K562 (cell line): ENCODE measurements at regions not wholly inside any gene's neighbourhood (a gene's known extent, or its start where the extent isn't known, plus 50 kb on each side); places are given as distances from the start of the nearest gene placed in this dataset.

Experiments used
- ATAC-seq: fragments of 200-7000 bp; cut with Tn5 transposase; 3 replicates; pipeline ENCODE4 v1.9.1; 2020; ENCODE audit warnings: moderate library complexity
- BruUV-seq: library from RNA; stranded (reverse); fragments of 400-500 nt; replicated peaks from 2 replicates; lab custom pipeline; 2021; lab: Mats Ljungman, UMichigan
- CTCF ChIA-PET: fragments of 300-600 bp; formaldehyde crosslinking; extraction: SDS; loops from one replicate; lab custom pipeline; 2021; ENCODE audit warnings: low intra/inter-chr PET ratio; lab: Yijun Ruan, JAX
- POLR2A ChIA-PET: fragments of 300-600, 350-650 bp; sonication (Branson Sonifier 250); formaldehyde crosslinking; extraction: SDS; loops from one replicate; lab custom pipeline; 2021; ENCODE audit warnings: antibody characterized with exemption, inconsistent platforms; lab: Yijun Ruan, JAX
- DNase-seq, 4 experiments: peaks; one replicate each; pipeline versions ENCODE4 v3.0.0 to v3.0.0-alpha.2; 2011 to 2018; ENCODE audit warnings: low spot score in 3 of 4, mixed read lengths in 3 of 4; ENCODE audit errors: extremely low read depth in 1 of 4
- FAIRE-seq: peaks from 2 replicates; lab custom pipeline; 2011; peaks lifted over from hg19 to GRCh38; lab: Jason Lieb, UNC
- H2AFZ ChIP-seq: 2 replicates; pipeline ENCODE4 v1.6.0; 2011; ENCODE audit warnings: low read depth, low read length, control low read depth, inconsistent platforms
- H3K27ac ChIP-seq: fragments of 200-600 bp; 3 replicates; pipeline ENCODE4 v1.8.0; 2011; ENCODE audit warnings: low read depth, mild to moderate bottlenecking, control low read depth, inconsistent platforms, low read length, moderate library complexity, mixed read lengths; ENCODE audit errors: extremely low read depth
- H3K27me3 ChIP-seq, 2 experiments: fragments of 300-600 bp in 1 of 2; 2 replicates in 1 of 2; 3 replicates in 1 of 2; pipeline versions ENCODE4 v1.6.0 to v1.8.0; 2011; ENCODE audit warnings: inconsistent platforms in 2 of 2, low read length in 2 of 2, mild to moderate bottlenecking in 1 of 2, mixed read lengths in 1 of 2, moderate library complexity in 1 of 2; ENCODE audit not compliant: control insufficient read depth in 2 of 2, insufficient read depth in 2 of 2
- H3K36me3 ChIP-seq: fragments of 300-600 bp; 3 replicates; pipeline ENCODE4 v1.8.0; 2011; ENCODE audit warnings: mild to moderate bottlenecking, low read length, inconsistent platforms; ENCODE audit not compliant: control insufficient read depth, insufficient read depth
- H3K4me1 ChIP-seq, 2 experiments: fragments of 200-600 bp in 1 of 2; replicated peaks in 1 of 2; 2 replicates in 1 of 2; 3 replicates in 1 of 2; pipeline versions ENCODE4 v1.5.1 to v1.8.0; 2011; ENCODE audit warnings: inconsistent platforms in 2 of 2, low read length in 2 of 2, mild to moderate bottlenecking in 1 of 2, mixed read lengths in 1 of 2, moderate library complexity in 1 of 2; ENCODE audit not compliant: control insufficient read depth in 2 of 2, insufficient read depth in 2 of 2
- H3K4me2 ChIP-seq: 2 replicates; pipeline ENCODE4 v1.6.1; 2011; ENCODE audit warnings: low read length, control low read depth, inconsistent platforms, mixed read lengths; ENCODE audit not compliant: insufficient read depth
- H3K4me3 ChIP-seq: fragments of 200-600 bp; sonication (generic), shearing (Covaris generic); 2 replicates; pipeline ENCODE4 v1.5.1; 2016; ENCODE audit warnings: control low read depth, inconsistent platforms
- H3K79me2 ChIP-seq: fragments of 200-600 bp; 3 replicates; pipeline ENCODE4 v1.8.0; 2011; ENCODE audit warnings: low read length, inconsistent platforms; ENCODE audit not compliant: control insufficient read depth, insufficient read depth
- H3K9ac ChIP-seq, 2 experiments: 2 replicates each; pipeline versions ENCODE4 v1.6.0 to v1.6.1; 2011; ENCODE audit warnings: low read depth in 2 of 2, low read length in 2 of 2, control low read depth in 1 of 2, inconsistent platforms in 1 of 2, mild to moderate bottlenecking in 1 of 2, mixed read lengths in 1 of 2; ENCODE audit not compliant: insufficient read depth in 1 of 2
- H3K9me1 ChIP-seq: one replicate; pipeline ENCODE4 v1.6.0; 2011; ENCODE audit warnings: inconsistent platforms, mild to moderate bottlenecking, low read length, moderate library complexity; ENCODE audit not compliant: control insufficient read depth, insufficient read depth
- H3K9me3 ChIP-seq: replicated peaks from 2 replicates; pipeline ENCODE4 v1.5.1; 2011; ENCODE audit warnings: low read depth, low read length, inconsistent platforms; ENCODE audit not compliant: control insufficient read depth, insufficient read depth
- H4K20me1 ChIP-seq: replicated peaks from 2 replicates; pipeline ENCODE4 v1.6.1; 2011; ENCODE audit warnings: low read length, inconsistent platforms, mixed read lengths; ENCODE audit not compliant: control insufficient read depth, insufficient read depth
- CBX5 ChIP-seq: IDR thresholded peaks from 2 replicates; pipeline ENCODE4 v1.6.1; 2014; ENCODE audit warnings: low read depth, borderline replicate concordance
- CHCHD3 ChIP-seq: fragments of 250-450 bp; sonication (Bioruptor Pico); IDR thresholded peaks from 2 replicates; pipeline ENCODE4 v2.1.2; 2022; ENCODE audit warnings: mild to moderate bottlenecking
- LEF1 ChIP-seq: fragments of 450-650 bp; IDR thresholded peaks from 2 replicates; pipeline ENCODE4 v1.6.1; 2016; ENCODE audit warnings: mild to moderate bottlenecking
- PHF21A ChIP-seq: fragments of 450-650 bp; IDR thresholded peaks from 2 replicates; pipeline ENCODE4 v1.6.1; 2017; ENCODE audit warnings: low read depth, borderline replicate concordance
- PPARD ChIP-seq: fragments of 250-450 bp; sonication (Bioruptor Pico); IDR thresholded peaks from 2 replicates; pipeline ENCODE4 v1.8.0; 2022; ENCODE audit warnings: inconsistent platforms, mild to moderate bottlenecking, moderate library complexity
- ZKSCAN8 ChIP-seq: fragments of 200-800 bp; sonication (Bioruptor generic); IDR thresholded peaks from 2 replicates; pipeline ENCODE4 v1.6.1; 2016; ENCODE audit warnings: missing genetic modification characterization, missing compliant biosample characterization
- ZNF12 ChIP-seq: sonication (generic); formaldehyde crosslinking; IDR thresholded peaks from 2 replicates; pipeline ENCODE4 v1.4.0; 2020; ENCODE audit warnings: mild to moderate bottlenecking, missing genetic modification reagents
- WGBS: fragments of 100-300 bp; shearing (Covaris generic); methylation state at CpG from one replicate; pipeline ENCODE4 v1.1.6; 2016; ENCODE audit warnings: low coverage, mixed read lengths; ENCODE audit not compliant: insufficient coverage; ENCODE audit errors: missing lambda C conversion rate; 5-methylcytosine and 5-hydroxymethylcytosine counted together
- in situ Hi-C: fragments of 300-500 bp; cut with MboI; formaldehyde crosslinking; loops from 4 replicates; pipeline ENCODE4 v1.15.0; 2018; ENCODE audit warnings: inconsistent platforms, mixed read lengths
- intact Hi-C: fragments of 100-400 bp; cut with micrococcal nuclease; formaldehyde crosslinking; loops from 2 replicates; pipeline ENCODE4 v1.14.2; 2022
- TF ChIP-seq, protein P1 (sequence below), 2 experiments: fragments of 450-650 bp in 1 of 2; sonication (generic) in 1 of 2; formaldehyde crosslinking in 1 of 2; IDR thresholded peaks; 2 replicates each; pipeline versions ENCODE4 v1.7.1 to v1.9.0; 2016 to 2022; ENCODE audit warnings: inconsistent platforms in 1 of 2, mild to moderate bottlenecking in 1 of 2, missing genetic modification reagents in 1 of 2

DNA sequence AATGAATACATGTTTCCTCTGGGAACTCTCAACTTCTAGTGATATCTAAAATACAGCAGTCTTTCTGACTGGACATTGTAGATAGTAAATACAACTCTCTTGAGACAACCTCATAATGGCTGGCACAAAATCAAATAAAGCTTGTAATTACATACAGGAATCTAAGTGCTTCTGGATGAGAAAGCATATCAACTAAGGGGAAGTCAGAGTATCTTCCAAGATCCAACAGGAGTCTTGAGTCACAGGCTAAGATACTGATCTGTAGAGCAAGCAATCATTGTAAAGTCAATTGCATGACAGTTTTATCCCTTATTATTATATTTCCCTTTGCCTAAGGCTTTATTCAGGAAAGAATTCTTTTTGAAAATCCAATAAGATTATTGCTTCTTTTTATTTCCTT is 249.9 kb downstream of the LRRIQ3 start:
- FAIRE-seq (no peak), ATAC-seq (no peak), DNase-seq (no peak)
- intact Hi-C loops (no loop called here), in situ Hi-C loops (no loop called here)
- no peak overlapping the region for H3K9ac ChIP-seq
- no peak overlapping the region for H3K27ac ChIP-seq
- H4K20me1 ChIP-seq: no peaks in the 10 kb centered on the region
- H3K36me3 ChIP-seq: no peaks in the 10 kb centered on the region
- no peaks in the 10 kb centered on the region for H3K4me1 ChIP-seq
- no peaks in the 10 kb centered on the region for H3K79me2 ChIP-seq
- no TSS peak for BruUV-seq
- TF ChIP-seq LEF1 (no peak), PPARD (no peak), CHCHD3 (CRISPR knock-in tag) (no peak), PHF21A (no peak), ZNF12 (CRISPR knock-in tag) (no peak)
- H3K9me3 ChIP-seq: no peaks in the 10 kb centered on the region
- H3K4me3 ChIP-seq: no peak overlapping the region
- no peak overlapping the region for H2AFZ ChIP-seq
- POLR2A ChIA-PET: no interaction called here
- no peaks in the 10 kb centered on the region for H3K9me1 ChIP-seq
- CTCF ChIA-PET: no interaction called here
- no peak overlapping the region for H3K4me2 ChIP-seq
- H3K27me3 ChIP-seq: no peaks in the 10 kb centered on the region

DNA sequence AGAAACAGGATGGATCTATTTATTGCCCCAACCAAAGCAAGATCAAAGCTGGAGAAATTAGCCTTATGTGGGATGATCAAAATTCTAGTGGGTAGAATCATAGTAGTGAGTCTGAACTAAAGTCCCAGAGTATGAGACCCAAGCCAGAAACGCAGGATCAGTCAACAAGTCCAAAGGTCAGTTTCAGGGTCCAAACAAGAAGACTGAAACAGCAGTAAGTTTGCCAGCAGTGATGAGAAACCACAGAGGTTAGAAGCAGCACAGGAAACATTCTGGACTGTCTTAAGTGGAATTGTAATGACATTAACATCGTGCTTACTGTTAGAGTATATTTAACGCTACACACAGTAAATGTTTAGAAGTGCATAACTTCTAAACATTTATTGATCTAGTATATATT is 251.0 kb downstream of the LRRIQ3 start:
- Histone ChIP-seq H3K9me3 (no peaks in the 10 kb centered on the region), H3K4me2 (no peak overlapping the region), H3K9ac (no peak overlapping the region), H2AFZ (no peak overlapping the region), H4K20me1 (no peaks in the 10 kb centered on the region), H3K9me1 (no peaks in the 10 kb centered on the region), H3K27me3 (no peaks in the 10 kb centered on the region), H3K79me2 (no peaks in the 10 kb centered on the region), H3K4me1 (no peaks in the 10 kb centered on the region), H3K27ac (no peak overlapping the region), H3K4me3 (no peak overlapping the region), H3K36me3 (no peaks in the 10 kb centered on the region)
- ATAC-seq: no peak
- DNase-seq: no peak
- FAIRE-seq: no peak
- intact Hi-C loops (no loop called here), in situ Hi-C loops (no loop called here)
- BruUV-seq: no TSS peak
- WGBS: 0% methylated on average over 3 of the region's 3 CpGs
- POLR2A ChIA-PET: no interaction called here
- CTCF ChIA-PET: no interaction called here
- TF ChIP-seq ZKSCAN8 (CRISPR knock-in tag) (no peak), CBX5 (no peak)
- TF ChIP-seq, protein P1, sequence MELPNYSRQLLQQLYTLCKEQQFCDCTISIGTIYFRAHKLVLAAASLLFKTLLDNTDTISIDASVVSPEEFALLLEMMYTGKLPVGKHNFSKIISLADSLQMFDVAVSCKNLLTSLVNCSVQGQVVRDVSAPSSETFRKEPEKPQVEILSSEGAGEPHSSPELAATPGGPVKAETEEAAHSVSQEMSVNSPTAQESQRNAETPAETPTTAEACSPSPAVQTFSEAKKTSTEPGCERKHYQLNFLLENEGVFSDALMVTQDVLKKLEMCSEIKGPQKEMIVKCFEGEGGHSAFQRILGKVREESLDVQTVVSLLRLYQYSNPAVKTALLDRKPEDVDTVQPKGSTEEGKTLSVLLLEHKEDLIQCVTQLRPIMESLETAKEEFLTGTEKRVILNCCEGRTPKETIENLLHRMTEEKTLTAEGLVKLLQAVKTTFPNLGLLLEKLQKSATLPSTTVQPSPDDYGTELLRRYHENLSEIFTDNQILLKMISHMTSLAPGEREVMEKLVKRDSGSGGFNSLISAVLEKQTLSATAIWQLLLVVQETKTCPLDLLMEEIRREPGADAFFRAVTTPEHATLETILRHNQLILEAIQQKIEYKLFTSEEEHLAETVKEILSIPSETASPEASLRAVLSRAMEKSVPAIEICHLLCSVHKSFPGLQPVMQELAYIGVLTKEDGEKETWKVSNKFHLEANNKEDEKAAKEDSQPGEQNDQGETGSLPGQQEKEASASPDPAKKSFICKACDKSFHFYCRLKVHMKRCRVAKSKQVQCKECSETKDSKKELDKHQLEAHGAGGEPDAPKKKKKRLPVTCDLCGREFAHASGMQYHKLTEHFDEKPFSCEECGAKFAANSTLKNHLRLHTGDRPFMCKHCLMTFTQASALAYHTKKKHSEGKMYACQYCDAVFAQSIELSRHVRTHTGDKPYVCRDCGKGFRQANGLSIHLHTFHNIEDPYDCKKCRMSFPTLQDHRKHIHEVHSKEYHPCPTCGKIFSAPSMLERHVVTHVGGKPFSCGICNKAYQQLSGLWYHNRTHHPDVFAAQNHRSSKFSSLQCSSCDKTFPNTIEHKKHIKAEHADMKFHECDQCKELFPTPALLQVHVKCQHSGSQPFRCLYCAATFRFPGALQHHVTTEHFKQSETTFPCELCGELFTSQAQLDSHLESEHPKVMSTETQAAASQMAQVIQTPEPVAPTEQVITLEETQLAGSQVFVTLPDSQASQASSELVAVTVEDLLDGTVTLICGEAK (IDR thresholded peaks at IDR 0.05): no peak
- TF ChIP-seq, protein P1 (CRISPR knock-in tag; IDR thresholded peaks at IDR 0.05): no peak
